Bronchial epithelial cell (primary cell): ENCODE measurements at regions not wholly inside any gene's neighbourhood (a gene's known extent, or its start where the extent isn't known, plus 50 kb on each side); places are given as distances from the start of the nearest gene placed in this dataset.

Experiments
- DNase-seq: peaks from one replicate; pipeline ENCODE4 v3.0.0-alpha.2; 2010; ENCODE audit warnings: low read depth
- FAIRE-seq: peaks from 2 replicates; lab custom pipeline; 2011; peaks lifted over from hg19 to GRCh38; lab: Jason Lieb, UNC
- H3K27me3 ChIP-seq: 2 replicates; pipeline ENCODE4 v1.5.1; 2011; ENCODE audit warnings: low read length; ENCODE audit not compliant: control insufficient read depth, insufficient read depth
- H3K36me3 ChIP-seq: 2 replicates; pipeline ENCODE4 v1.5.1; 2011; ENCODE audit warnings: low read length; ENCODE audit not compliant: control insufficient read depth, insufficient read depth
- H3K4me3 ChIP-seq: 2 replicates; pipeline ENCODE4 v1.5.1; 2011; ENCODE audit warnings: mild to moderate bottlenecking, low read depth, low read length, control low read depth
- CTCF ChIP-seq: IDR thresholded peaks from 2 replicates; pipeline ENCODE4 v1.5.1; 2011; ENCODE audit warnings: mild to moderate bottlenecking, moderate library complexity, low read length, control low read depth, inconsistent platforms; ENCODE audit not compliant: insufficient read depth, severe bottlenecking

GRCh38 chr7:18292584-18292983 lies 203.0 kb upstream of the HDAC9 start:
- FAIRE-seq (no peak), DNase-seq (no peak)
- no peak overlapping the region for H3K4me3 ChIP-seq
- TF ChIP-seq CTCF = no peak
- no peaks in the 10 kb centered on the region for H3K36me3 ChIP-seq
- no peaks in the 10 kb centered on the region for H3K27me3 ChIP-seq

GRCh38 chr7:18293759-18294158 lies 201.8 kb upstream of the HDAC9 start:
- H3K4me3 ChIP-seq = no peak overlapping the region
- FAIRE-seq (no peak), DNase-seq (no peak)
- no peaks in the 10 kb centered on the region for H3K27me3 ChIP-seq
- H3K36me3 ChIP-seq = no peaks in the 10 kb centered on the region
- no peak for TF ChIP-seq CTCF

- FAIRE-seq (no peak), DNase-seq (no peak)
- no peak overlapping the region for H3K4me3 ChIP-seq
- no peak for TF ChIP-seq CTCF
- H3K27me3 ChIP-seq = no peaks in the 10 kb centered on the region
- no peaks in the 10 kb centered on the region for H3K36me3 ChIP-seq
Measured at GRCh38 chr7:18294411-18294810, 201.1 kb upstream of the HDAC9 start.

- H3K36me3 ChIP-seq = no peaks in the 10 kb centered on the region
- H3K27me3 ChIP-seq = no peaks in the 10 kb centered on the region
- no peak for FAIRE-seq
- DNase-seq = no peak
- no peak for TF ChIP-seq CTCF
- no peak overlapping the region for H3K4me3 ChIP-seq
Measured at GRCh38 chr7:18295781-18296423, 199.6 kb upstream of the HDAC9 start.

- no peak overlapping the region for H3K4me3 ChIP-seq
- H3K36me3 ChIP-seq = no peaks in the 10 kb centered on the region
- FAIRE-seq (no peak), DNase-seq (no peak)
- TF ChIP-seq CTCF = no peak
- no peaks in the 10 kb centered on the region for H3K27me3 ChIP-seq
Measured at GRCh38 chr7:18302097-18302496, 193.5 kb upstream of the HDAC9 start.

GRCh38 chr7:18305866-18306265 lies 189.7 kb upstream of the HDAC9 start:
- H3K4me3 ChIP-seq = no peak overlapping the region
- no peaks in the 10 kb centered on the region for H3K36me3 ChIP-seq
- FAIRE-seq (peak; percentile 40), DNase-seq (no peak)
- TF ChIP-seq CTCF = no peak
- H3K27me3 ChIP-seq = no peaks in the 10 kb centered on the region
